H9 (cell line): ENCODE measurements at regions not wholly inside any gene's neighbourhood (a gene's known extent, or its start where the extent isn't known, plus 50 kb on each side); places are given as distances from the start of the nearest gene placed in this dataset.

ENCODE experiments used
- DNase-seq: peaks from one replicate; pipeline ENCODE4 v3.0.0-alpha.2; 2017
- H2AFZ ChIP-seq: one replicate; pipeline ENCODE4 v1.6.1; 2013; ENCODE audit warnings: mild to moderate bottlenecking, low read length, control low read depth, moderate library complexity
- H2AK5ac ChIP-seq: 2 replicates; pipeline ENCODE4 v1.6.1; 2013; ENCODE audit warnings: low read length, control low read depth, mixed read lengths; ENCODE audit not compliant: insufficient read length
- H2BK120ac ChIP-seq: one replicate; pipeline ENCODE4 v1.6.1; 2013; ENCODE audit warnings: low read depth, mild to moderate bottlenecking, low read length, control low read depth, inconsistent platforms; ENCODE audit not compliant: poor library complexity, severe bottlenecking
- H2BK12ac ChIP-seq: 2 replicates; pipeline ENCODE4 v1.6.1; 2013; ENCODE audit warnings: low read length, control low read depth, mixed read lengths, low read depth; ENCODE audit not compliant: insufficient read length
- H2BK15ac ChIP-seq: 2 replicates; pipeline ENCODE4 v1.6.1; 2013; ENCODE audit warnings: low read depth, low read length, control low read depth
- H2BK20ac ChIP-seq: one replicate; pipeline ENCODE4 v1.6.1; 2013; ENCODE audit warnings: low read depth, mild to moderate bottlenecking, low read length, control low read depth, inconsistent platforms; ENCODE audit not compliant: poor library complexity, severe bottlenecking
- H2BK5ac ChIP-seq: 2 replicates; pipeline ENCODE4 v1.6.1; 2013; ENCODE audit warnings: low read length, control low read depth, mixed read lengths; ENCODE audit not compliant: insufficient read length
- H3K14ac ChIP-seq: 2 replicates; pipeline ENCODE4 v1.6.1; 2013; ENCODE audit warnings: low read length, control low read depth; ENCODE audit not compliant: insufficient read depth
- H3K18ac ChIP-seq: 2 replicates; pipeline ENCODE4 v1.6.1; 2013; ENCODE audit warnings: low read depth, mild to moderate bottlenecking, mixed read lengths, low read length, control low read depth; ENCODE audit not compliant: insufficient read length
- H3K23ac ChIP-seq: 2 replicates; pipeline ENCODE4 v1.6.1; 2013; ENCODE audit warnings: low read length, control low read depth, mixed read lengths, low read depth; ENCODE audit not compliant: insufficient read length
- H3K23me2 ChIP-seq: 2 replicates; pipeline ENCODE4 v1.6.1; 2013; ENCODE audit warnings: low read depth, mild to moderate bottlenecking, mixed read lengths, low read length, control low read depth; ENCODE audit not compliant: insufficient read length, poor library complexity, severe bottlenecking
- H3K27ac ChIP-seq: 2 replicates; pipeline ENCODE4 v1.5.1; 2013; ENCODE audit warnings: low read length, control low read depth, mixed read lengths, low read depth; ENCODE audit not compliant: insufficient read length
- H3K27me3 ChIP-seq: 2 replicates; pipeline ENCODE4 v1.6.1; 2013; ENCODE audit warnings: low read length, control low read depth, inconsistent platforms; ENCODE audit not compliant: insufficient read depth
- H3K4ac ChIP-seq: 2 replicates; pipeline ENCODE4 v1.6.1; 2013; ENCODE audit warnings: low read depth, mild to moderate bottlenecking, control low read depth, inconsistent platforms, low read length, moderate library complexity
- H3K4me1 ChIP-seq: 2 replicates; pipeline ENCODE4 v1.6.1; 2013; ENCODE audit warnings: low read length, control low read depth, inconsistent platforms; ENCODE audit not compliant: insufficient read depth
- H3K4me2 ChIP-seq: 2 replicates; pipeline ENCODE4 v1.6.1; 2013; ENCODE audit warnings: low read length, control low read depth, mixed read lengths; ENCODE audit not compliant: insufficient read length, insufficient read depth
- H3K56ac ChIP-seq: 2 replicates; pipeline ENCODE4 v1.6.1; 2013; ENCODE audit warnings: low read depth, mild to moderate bottlenecking, mixed read lengths, low read length, control low read depth; ENCODE audit not compliant: insufficient read length
- H3K79me1 ChIP-seq: 2 replicates; pipeline ENCODE4 v1.6.1; 2013; ENCODE audit warnings: low read depth, mild to moderate bottlenecking, moderate library complexity, low read length, control low read depth, inconsistent platforms; ENCODE audit not compliant: insufficient read depth, poor library complexity, severe bottlenecking
- H3K79me2 ChIP-seq: 2 replicates; pipeline ENCODE4 v1.6.1; 2013; ENCODE audit warnings: low read length, control low read depth, inconsistent platforms; ENCODE audit not compliant: insufficient read depth
- H3K9ac ChIP-seq: 2 replicates; pipeline ENCODE4 v1.6.1; 2013; ENCODE audit warnings: low read length, control low read depth, mixed read lengths; ENCODE audit not compliant: insufficient read length; ENCODE audit errors: extremely low read depth
- H3K9me3 ChIP-seq: one replicate; pipeline ENCODE4 v1.6.1; 2013; ENCODE audit warnings: low read depth, low read length, inconsistent platforms; ENCODE audit not compliant: control insufficient read depth
- H3T11ph ChIP-seq: one replicate; pipeline ENCODE4 v1.6.1; 2013; ENCODE audit warnings: mild to moderate bottlenecking, low read length, control low read depth, inconsistent platforms
- H4K20me1 ChIP-seq: one replicate; pipeline ENCODE4 v1.6.1; 2013; ENCODE audit not compliant: control insufficient read depth, insufficient read length, insufficient read depth
- H4K5ac ChIP-seq: 2 replicates; pipeline ENCODE4 v1.6.1; 2013; ENCODE audit warnings: low read depth, mild to moderate bottlenecking, mixed read lengths, low read length, control low read depth; ENCODE audit not compliant: insufficient read length
- H4K8ac ChIP-seq: replicated peaks from 2 replicates; pipeline ENCODE4 v1.6.1; 2013; ENCODE audit warnings: low read length, control low read depth, mixed read lengths, low read depth; ENCODE audit not compliant: insufficient read length
- H4K91ac ChIP-seq: 2 replicates; pipeline ENCODE4 v1.6.1; 2013; ENCODE audit warnings: low read depth, mild to moderate bottlenecking, moderate library complexity, mixed read lengths, low read length, control low read depth; ENCODE audit not compliant: insufficient read length
- H3K27ac Mint-ChIP-seq, 3 experiments: 2 replicates in 2 of 3; 3 replicates in 1 of 3; pipeline ENCODE4 v1.8.0; 2020 to 2021; ENCODE audit warnings: mixed read lengths in 3 of 3, mild to moderate bottlenecking in 1 of 3, moderate library complexity in 1 of 3
- H3K27me3 Mint-ChIP-seq: 2 replicates; pipeline ENCODE4 v1.8.0; 2021; ENCODE audit warnings: low read depth, mild to moderate bottlenecking, moderate library complexity, mixed read lengths
- H3K36me3 Mint-ChIP-seq, 3 experiments: 2 replicates in 2 of 3; 3 replicates in 1 of 3; pipeline ENCODE4 v1.8.0; 2020 to 2021; ENCODE audit warnings: low read depth in 3 of 3, mixed read lengths in 3 of 3; ENCODE audit not compliant: insufficient read depth in 1 of 3
- H3K4me1 Mint-ChIP-seq, 2 experiments: 2 replicates each; pipeline ENCODE4 v1.8.0; 2020; ENCODE audit warnings: mixed read lengths in 2 of 2
- H3K4me3 Mint-ChIP-seq, 2 experiments: 2 replicates in 1 of 2; 3 replicates in 1 of 2; pipeline ENCODE4 v1.8.0; 2020 to 2021; ENCODE audit warnings: mild to moderate bottlenecking in 2 of 2, mixed read lengths in 2 of 2, moderate library complexity in 1 of 2
- H3K9me3 Mint-ChIP-seq, 2 experiments: 2 replicates in 1 of 2; 3 replicates in 1 of 2; pipeline ENCODE4 v1.8.0; 2020; ENCODE audit warnings: mild to moderate bottlenecking in 2 of 2, mixed read lengths in 2 of 2, moderate library complexity in 1 of 2
- CTCF ChIP-seq: fragments of 200-600 bp; sonication (generic); conservative IDR thresholded peaks from 3 replicates; pipeline ENCODE4 v1.8.0; 2021; ENCODE audit warnings: antibody characterized with exemption, mild to moderate bottlenecking

- no peak for DNase-seq
- Histone ChIP-seq H3K4ac (no peak overlapping the region), H4K8ac (no peak overlapping the region), H2BK12ac (no peak overlapping the region), H3K14ac (no peak overlapping the region), H3K23ac (no peak overlapping the region), H4K5ac (no peak overlapping the region), H2BK15ac (no peak overlapping the region), H4K91ac (no peak overlapping the region), H3K18ac (no peak overlapping the region), H2BK20ac (no peak overlapping the region), H3K4me1 (no peaks in the 10 kb centered on the region), H3K27ac (no peak overlapping the region), H2AK5ac (no peak overlapping the region), H3K27me3 (no peaks in the 10 kb centered on the region; the same call in 1 of the 2 replicates), H4K20me1 (no peaks in the 10 kb centered on the region), H3K9ac (no peak overlapping the region), H3K9me3 (no peaks in the 10 kb centered on the region), H3K23me2 (no peaks in the 10 kb centered on the region), H3K4me2 (no peak overlapping the region), H2AFZ (no peak overlapping the region), H3K79me2 (no peaks in the 10 kb centered on the region), H3T11ph (no peak overlapping the region), H3K79me1 (no peaks in the 10 kb centered on the region), H2BK120ac (no peak overlapping the region), H3K56ac (no peak overlapping the region), H2BK5ac (no peak overlapping the region)
- H3K36me3 Mint-ChIP-seq = no peaks in the 10 kb centered on the region
- no peaks in the 10 kb centered on the region for H3K27me3 Mint-ChIP-seq
- no peaks in the 10 kb centered on the region for H3K9me3 Mint-ChIP-seq
- no peak for TF ChIP-seq CTCF
- H3K27ac Mint-ChIP-seq = no peak overlapping the region
- H3K4me1 Mint-ChIP-seq = no peaks in the 10 kb centered on the region
- H3K4me3 Mint-ChIP-seq = no peak overlapping the region
Measured at GRCh38 chr5:97846643-97847042, 663.6 kb upstream of the RIOK2 start.
